Hepatocyte (in vitro differentiated cells): ENCODE measurements at regions not wholly inside any gene's neighbourhood (a gene's known extent, or its start where the extent isn't known, plus 50 kb on each side); places are given as distances from the start of the nearest gene placed in this dataset.

Source experiments
- CTCF ChIP-seq: fragments of 200-600 bp; sonication (generic); IDR thresholded peaks from 2 replicates; pipeline ENCODE4 v1.5.1; 2016; ENCODE audit warnings: antibody characterized with exemption, mild to moderate bottlenecking; ENCODE audit not compliant: poor library complexity
- EZH2 ChIP-seq: fragments of 200-600 bp; sonication (generic); IDR thresholded peaks from 2 replicates; pipeline ENCODE4 v1.6.1; 2016; ENCODE audit warnings: antibody characterized with exemption, mild to moderate bottlenecking, borderline replicate concordance

GRCh38 chr4:28006021-28006420 is 1145.4 kb downstream of the STIM2 start:
- TF ChIP-seq CTCF (no peak), EZH2 (no peak)
